Thoracic aorta (tissue), 2 donors: ENCODE measurements at regions not wholly inside any gene's neighbourhood (a gene's known extent, or its start where the extent isn't known, plus 50 kb on each side); places are given as distances from the start of the nearest gene placed in this dataset.

ENCODE experiments used
- ATAC-seq: fragments of 150-250 bp; one replicate; pipeline ENCODE4 v1.8.0; 2017; ENCODE audit warnings: low read depth; ENCODE audit not compliant: insufficient number of reproducible peaks, low FRiP score
- DNase-seq: peaks from one replicate; pipeline ENCODE4 v3.0.0-alpha.2; 2020; ENCODE audit warnings: low spot score
- H3K27ac ChIP-seq, 2 donors: fragments of 200-600 bp; sonication (generic); 1 replicate in 1 of 2; 2 replicates in 1 of 2; pipeline ENCODE4 v1.5.1; 2016; ENCODE audit warnings: mild to moderate bottlenecking in 2 of 2, moderate library complexity in 2 of 2
- H3K27me3 ChIP-seq: fragments of 200-600 bp; sonication (generic); replicated peaks from 2 replicates; pipeline ENCODE4 v1.6.0; 2016; ENCODE audit warnings: mild to moderate bottlenecking; ENCODE audit not compliant: insufficient read depth
- H3K36me3 ChIP-seq: fragments of 200-600 bp; sonication (generic); one replicate; pipeline ENCODE4 v1.5.1; 2016
- H3K4me1 ChIP-seq, 2 donors: fragments of 200-600 bp; sonication (generic); 1 replicate in 1 of 2; 2 replicates in 1 of 2; pipeline versions ENCODE4 v1.5.1 to v1.6.0; 2016; ENCODE audit warnings: low read depth in 2 of 2, mild to moderate bottlenecking in 1 of 2; ENCODE audit not compliant: control insufficient read depth in 1 of 2
- H3K4me3 ChIP-seq: fragments of 200-600 bp; sonication (generic); 2 replicates; pipeline ENCODE4 v1.5.1; 2016; ENCODE audit warnings: mild to moderate bottlenecking
- H3K9me3 ChIP-seq: fragments of 200-600 bp; sonication (generic); 2 replicates; pipeline ENCODE4 v1.5.1; 2016
- CTCF ChIP-seq: fragments of 200-600 bp; sonication (generic); IDR thresholded peaks from one replicate; pipeline ENCODE4 v1.5.1; 2019; ENCODE audit warnings: antibody characterized with exemption

- H3K9me3 ChIP-seq, result no peaks in the 10 kb centered on the region
- H3K27me3 ChIP-seq, result no peaks in the 10 kb centered on the region
- no peaks in the 10 kb centered on the region for H3K36me3 ChIP-seq
- no peak overlapping the region for H3K27ac ChIP-seq
- DNase-seq (no peak), ATAC-seq (no peak)
- no peak overlapping the region for H3K4me3 ChIP-seq
- no peak for TF ChIP-seq CTCF
- H3K4me1 ChIP-seq, result peaks cover 0 to 18% of the 10 kb centered on the region in 2 donors
These were observed 203.7 kb downstream of the TJP1 start for GRCh38 chr15:29618586-29618985.

- DNase-seq (no peak), ATAC-seq (no peak)
- Histone ChIP-seq H3K9me3 (no peaks in the 10 kb centered on the region), H3K27ac (no peak overlapping the region), H3K36me3 (no peaks in the 10 kb centered on the region), H3K4me3 (no peak overlapping the region), H3K4me1 (peaks cover 5 to 27% of the 10 kb centered on the region in 2 donors), H3K27me3 (no peaks in the 10 kb centered on the region)
- no peak for TF ChIP-seq CTCF
These were observed 205.8 kb downstream of the TJP1 start for GRCh38 chr15:29616512-29616911.

- H3K4me1 ChIP-seq, result peaks cover 5 to 21% of the 10 kb centered on the region in 2 donors
- no peak for TF ChIP-seq CTCF
- H3K9me3 ChIP-seq, result no peaks in the 10 kb centered on the region
- no peaks in the 10 kb centered on the region for H3K27me3 ChIP-seq
- ATAC-seq (no peak), DNase-seq (no peak)
- no peak overlapping the region for H3K4me3 ChIP-seq
- H3K36me3 ChIP-seq, result no peaks in the 10 kb centered on the region
- no peak overlapping the region for H3K27ac ChIP-seq
These were observed 206.5 kb downstream of the TJP1 start for GRCh38 chr15:29615791-29616190.

GRCh38 chr15:29613951-29614382 lies 208.3 kb downstream of the TJP1 start:
- TF ChIP-seq CTCF, result no peak
- H3K9me3 ChIP-seq, result no peaks in the 10 kb centered on the region
- H3K27me3 ChIP-seq, result no peaks in the 10 kb centered on the region
- H3K36me3 ChIP-seq, result no peaks in the 10 kb centered on the region
- H3K27ac ChIP-seq, result no peak overlapping the region
- ATAC-seq (no peak), DNase-seq (no peak)
- H3K4me1 ChIP-seq, result peaks cover 5 to 13% of the 10 kb centered on the region in 2 donors
- no peak overlapping the region for H3K4me3 ChIP-seq

GRCh38 chr15:29612701-29613100 lies 209.6 kb downstream of the TJP1 start:
- Histone ChIP-seq H3K36me3 (no peaks in the 10 kb centered on the region), H3K9me3 (no peaks in the 10 kb centered on the region), H3K27ac (no peak overlapping the region), H3K4me1 (peaks cover 5 to 13% of the 10 kb centered on the region in 2 donors), H3K4me3 (no peak overlapping the region), H3K27me3 (no peaks in the 10 kb centered on the region)
- no peak for TF ChIP-seq CTCF
- DNase-seq (no peak), ATAC-seq (no peak)
